ENCODE measurements at regions not wholly inside any gene's neighbourhood (a gene's known extent, or its start where the extent isn't known, plus 50 kb on each side); places are given as distances from the start of the nearest gene placed in this dataset.

DNA sequence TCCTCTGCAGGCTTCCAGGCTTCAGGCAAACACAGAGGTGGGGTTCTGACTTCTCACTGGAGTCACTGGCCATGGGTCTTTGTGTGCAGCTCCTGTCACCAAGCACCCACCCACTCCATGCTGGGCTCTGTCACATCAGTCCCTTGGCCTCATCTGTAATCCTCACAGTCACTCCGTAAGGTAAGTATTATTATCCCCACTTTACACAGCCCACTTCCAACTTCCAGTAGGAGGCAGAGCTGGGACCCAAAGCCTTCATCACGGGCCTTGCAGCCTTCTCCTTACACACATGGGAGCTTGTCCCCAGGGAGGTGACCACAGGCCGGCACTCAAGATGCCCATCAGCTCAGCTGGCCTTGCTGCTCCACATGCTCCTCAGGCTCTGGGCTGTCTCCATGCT, 266.7 kb upstream of the B3GAT1 start:
- no peaks in the 10 kb centered on the region for H3K36me3 Mint-ChIP-seq
- H3K9me3 Mint-ChIP-seq, result no peaks in the 10 kb centered on the region
- TF ChIP-seq, protein P1, sequence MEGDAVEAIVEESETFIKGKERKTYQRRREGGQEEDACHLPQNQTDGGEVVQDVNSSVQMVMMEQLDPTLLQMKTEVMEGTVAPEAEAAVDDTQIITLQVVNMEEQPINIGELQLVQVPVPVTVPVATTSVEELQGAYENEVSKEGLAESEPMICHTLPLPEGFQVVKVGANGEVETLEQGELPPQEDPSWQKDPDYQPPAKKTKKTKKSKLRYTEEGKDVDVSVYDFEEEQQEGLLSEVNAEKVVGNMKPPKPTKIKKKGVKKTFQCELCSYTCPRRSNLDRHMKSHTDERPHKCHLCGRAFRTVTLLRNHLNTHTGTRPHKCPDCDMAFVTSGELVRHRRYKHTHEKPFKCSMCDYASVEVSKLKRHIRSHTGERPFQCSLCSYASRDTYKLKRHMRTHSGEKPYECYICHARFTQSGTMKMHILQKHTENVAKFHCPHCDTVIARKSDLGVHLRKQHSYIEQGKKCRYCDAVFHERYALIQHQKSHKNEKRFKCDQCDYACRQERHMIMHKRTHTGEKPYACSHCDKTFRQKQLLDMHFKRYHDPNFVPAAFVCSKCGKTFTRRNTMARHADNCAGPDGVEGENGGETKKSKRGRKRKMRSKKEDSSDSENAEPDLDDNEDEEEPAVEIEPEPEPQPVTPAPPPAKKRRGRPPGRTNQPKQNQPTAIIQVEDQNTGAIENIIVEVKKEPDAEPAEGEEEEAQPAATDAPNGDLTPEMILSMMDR (IDR thresholded peaks at IDR 0.05), result no peak
- TF ChIP-seq EZH2phosphoT487 (IDR thresholded peaks at IDR 0.05) (no peak), EZH2 (IDR thresholded peaks at IDR 0.05) (no peak)
- Histone ChIP-seq H3K9me3 (ENCODE audit: low read depth) (no peaks in the 10 kb centered on the region), H3K4me1 (no peaks in the 10 kb centered on the region), H3K36me3 (no peaks in the 10 kb centered on the region), H3K9ac (no peak overlapping the region), H2AFZ (replicated peaks) (no peak overlapping the region), H3K27ac (no peak overlapping the region), H4K20me1 (ENCODE audit: low read depth) (no peaks in the 10 kb centered on the region), H3K4me3 (no peak overlapping the region), H3F3A (ENCODE audit: low read depth) (no peaks in the 10 kb centered on the region), H3K27me3 (no peaks in the 10 kb centered on the region), H3K4me2 (no peak overlapping the region), H3K79me2 (ENCODE audit: low read depth) (no peaks in the 10 kb centered on the region)
- no peak overlapping the region for H3K27ac Mint-ChIP-seq
- H3K4me1 Mint-ChIP-seq, result peaks cover 3% of the 10 kb centered on the region
- H3K4me3 Mint-ChIP-seq, result no peak overlapping the region
- no peak for DNase-seq (ENCODE audit: low spot score)
- peaks cover 2% of the 10 kb centered on the region for H3K27me3 Mint-ChIP-seq (ENCODE audit: insufficient read depth, low read depth)

DNA sequence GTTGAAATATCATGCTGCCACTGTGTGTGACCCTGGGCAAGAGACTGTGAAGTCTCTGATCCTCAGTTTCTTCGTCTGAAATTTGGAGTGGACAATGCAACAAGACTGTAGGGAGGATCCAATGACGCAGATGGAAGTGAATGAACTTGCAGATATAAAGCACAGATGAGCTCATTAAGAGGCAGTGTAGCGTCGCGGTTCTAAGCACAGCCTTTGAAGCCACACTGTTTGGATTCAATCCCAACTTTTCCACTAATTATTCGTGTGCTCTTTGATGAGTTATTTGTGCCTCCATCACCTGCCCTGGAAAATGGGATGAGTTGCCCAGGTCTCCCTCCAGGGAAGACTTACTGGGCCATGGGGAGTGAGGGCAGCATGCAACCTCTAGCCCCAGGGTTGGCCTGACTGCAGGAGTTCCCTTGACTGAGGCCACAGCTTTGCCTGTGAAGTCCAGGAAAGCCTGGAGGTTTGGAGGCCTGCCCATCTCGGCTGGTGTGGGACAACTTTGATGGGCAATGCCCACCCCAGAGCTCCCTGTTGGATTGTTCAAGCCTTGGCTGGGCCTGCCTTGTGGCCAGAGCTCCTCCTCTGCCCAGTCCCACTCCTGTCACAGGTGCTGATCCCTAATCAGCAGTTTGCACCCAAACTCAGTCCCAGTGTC, 266.0 kb upstream of the B3GAT1 start:
- Histone ChIP-seq H3F3A (ENCODE audit: low read depth) (no peaks in the 10 kb centered on the region), H3K27ac (no peak overlapping the region), H3K9me3 (ENCODE audit: low read depth) (no peaks in the 10 kb centered on the region), H3K4me3 (no peak overlapping the region), H3K36me3 (no peaks in the 10 kb centered on the region), H3K79me2 (ENCODE audit: low read depth) (no peaks in the 10 kb centered on the region), H3K27me3 (no peaks in the 10 kb centered on the region), H3K9ac (no peak overlapping the region), H2AFZ (replicated peaks) (no peak overlapping the region), H4K20me1 (ENCODE audit: low read depth) (no peaks in the 10 kb centered on the region), H3K4me1 (no peaks in the 10 kb centered on the region), H3K4me2 (no peak overlapping the region)
- no peak overlapping the region for H3K4me3 Mint-ChIP-seq
- no peaks in the 10 kb centered on the region for H3K36me3 Mint-ChIP-seq
- DNase-seq (ENCODE audit: low spot score), result no peak
- peaks cover 2% of the 10 kb centered on the region for H3K27me3 Mint-ChIP-seq (ENCODE audit: insufficient read depth, low read depth)
- H3K27ac Mint-ChIP-seq, result no peak overlapping the region
- H3K9me3 Mint-ChIP-seq, result no peaks in the 10 kb centered on the region
- H3K4me1 Mint-ChIP-seq, result peaks cover 3% of the 10 kb centered on the region
- TF ChIP-seq, protein P1 (IDR thresholded peaks at IDR 0.05), result no peak
- TF ChIP-seq EZH2phosphoT487 (IDR thresholded peaks at IDR 0.05) (no peak), EZH2 (IDR thresholded peaks at IDR 0.05) (no peak)

DNA sequence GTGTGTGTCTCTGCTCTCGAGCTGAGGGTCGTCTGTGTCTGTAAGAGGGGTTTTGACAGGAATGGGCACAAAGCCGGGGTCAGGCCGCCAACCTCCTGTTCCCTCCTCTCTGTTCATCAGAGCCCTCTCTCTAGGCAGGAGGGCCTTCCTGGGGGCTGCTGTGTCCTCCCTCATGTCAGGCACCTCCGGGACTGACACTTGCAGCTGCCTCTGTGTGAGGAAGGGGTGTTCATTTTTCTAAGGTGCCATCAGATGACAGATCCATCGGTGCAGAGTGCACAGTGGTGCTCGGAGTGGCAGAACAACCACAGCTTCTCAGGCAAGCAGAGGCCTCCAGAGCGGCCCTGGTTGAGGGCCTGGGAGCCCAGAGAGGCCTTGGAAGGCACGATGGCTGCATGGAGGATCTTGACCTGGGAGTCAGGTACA, 265.4 kb upstream of the B3GAT1 start:
- DNase-seq (ENCODE audit: low spot score), result no peak
- H3K27me3 ChIP-seq, result no peaks in the 10 kb centered on the region
- H4K20me1 ChIP-seq (ENCODE audit: low read depth), result no peaks in the 10 kb centered on the region
- H3K27ac ChIP-seq, result no peak overlapping the region
- Mint-ChIP-seq H3K4me3 (no peak overlapping the region), H3K36me3 (no peaks in the 10 kb centered on the region), H3K27me3 (ENCODE audit: insufficient read depth, low read depth) (peaks cover 2% of the 10 kb centered on the region), H3K9me3 (no peaks in the 10 kb centered on the region), H3K4me1 (peaks cover 3% of the 10 kb centered on the region), H3K27ac (no peak overlapping the region)
- H3K4me1 ChIP-seq, result no peaks in the 10 kb centered on the region
- no peak overlapping the region for H3K4me3 ChIP-seq
- no peaks in the 10 kb centered on the region for H3F3A ChIP-seq (ENCODE audit: low read depth)
- H3K79me2 ChIP-seq (ENCODE audit: low read depth), result no peaks in the 10 kb centered on the region
- no peaks in the 10 kb centered on the region for H3K9me3 ChIP-seq (ENCODE audit: low read depth)
- H3K36me3 ChIP-seq, result no peaks in the 10 kb centered on the region
- TF ChIP-seq EZH2 (IDR thresholded peaks at IDR 0.05), result no peak
- no peak overlapping the region for H2AFZ ChIP-seq (replicated peaks)
- no peak overlapping the region for H3K4me2 ChIP-seq
- H3K9ac ChIP-seq, result no peak overlapping the region

DNA sequence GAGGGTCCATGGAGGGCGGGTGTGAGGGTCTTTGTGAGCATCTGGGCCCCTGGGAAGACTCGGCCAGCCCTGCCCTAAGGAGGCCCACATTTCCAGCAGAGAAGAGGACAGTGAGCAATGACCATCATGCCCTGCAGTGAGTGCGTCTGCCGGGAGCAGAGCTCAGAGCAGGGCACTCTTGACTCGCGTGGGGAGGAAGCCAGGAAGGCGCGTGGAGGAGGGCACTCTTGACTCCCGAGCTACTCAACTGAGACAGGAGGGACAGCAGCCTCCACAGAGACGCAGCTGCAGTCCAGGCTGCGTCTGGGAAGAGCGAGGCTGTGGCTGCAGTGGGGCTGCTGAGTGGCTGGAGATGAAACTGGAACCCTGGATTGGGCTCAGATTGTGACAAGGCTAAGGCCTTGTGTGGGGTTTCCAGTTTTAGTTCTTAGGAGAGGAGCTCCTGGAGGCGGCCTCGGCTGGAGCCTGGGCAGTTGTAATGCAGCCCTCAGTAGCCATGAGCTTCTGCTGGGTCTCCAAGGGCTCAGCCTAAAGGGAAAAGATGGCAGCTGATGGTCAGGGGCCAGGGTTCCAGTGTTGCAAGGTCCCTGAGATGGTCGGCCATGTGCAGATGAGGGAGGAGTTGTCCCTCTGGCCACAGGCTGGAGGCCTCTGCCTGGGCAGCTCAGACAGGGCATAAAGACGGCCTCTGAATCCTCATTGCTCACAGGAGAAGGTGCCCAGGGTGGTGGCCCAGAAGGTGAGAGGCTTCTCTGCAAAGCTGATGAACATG, 264.7 kb upstream of the B3GAT1 start:
- Mint-ChIP-seq H3K4me3 (no peak overlapping the region), H3K4me1 (peaks cover 3% of the 10 kb centered on the region)
- H2AFZ ChIP-seq (replicated peaks), result no peak overlapping the region

More for the DNA sequence above, 264.7 kb upstream of the B3GAT1 start:
- H3K27me3 ChIP-seq, result no peaks in the 10 kb centered on the region
- H3K27ac ChIP-seq, result no peak overlapping the region
- no peak overlapping the region for H3K27ac Mint-ChIP-seq
- H4K20me1 ChIP-seq (ENCODE audit: low read depth), result no peaks in the 10 kb centered on the region
- no peaks in the 10 kb centered on the region for H3K79me2 ChIP-seq (ENCODE audit: low read depth)
- H3F3A ChIP-seq (ENCODE audit: low read depth), result no peaks in the 10 kb centered on the region
- no peaks in the 10 kb centered on the region for H3K36me3 Mint-ChIP-seq
- peaks cover 2% of the 10 kb centered on the region for H3K27me3 Mint-ChIP-seq (ENCODE audit: insufficient read depth, low read depth)
- H3K36me3 ChIP-seq, result no peaks in the 10 kb centered on the region
- DNase-seq (ENCODE audit: low spot score), result no peak
- no peaks in the 10 kb centered on the region for H3K9me3 Mint-ChIP-seq
- H3K9me3 ChIP-seq (ENCODE audit: low read depth), result no peaks in the 10 kb centered on the region
- H3K9ac ChIP-seq, result no peak overlapping the region
- H3K4me2 ChIP-seq, result no peak overlapping the region
- H3K4me3 ChIP-seq, result no peak overlapping the region
- TF ChIP-seq, protein P1 (IDR thresholded peaks at IDR 0.05), result no peak
- TF ChIP-seq EZH2 (IDR thresholded peaks at IDR 0.05) (no peak), EZH2phosphoT487 (IDR thresholded peaks at IDR 0.05) (no peak)
- no peaks in the 10 kb centered on the region for H3K4me1 ChIP-seq
